Body of pancreas (tissue), 4 donors: ENCODE measurements at regions not wholly inside any gene's neighbourhood (a gene's known extent, or its start where the extent isn't known, plus 50 kb on each side); places are given as distances from the start of the nearest gene placed in this dataset.

Experiments used
- ATAC-seq: fragments of 150-250 bp; one replicate; pipeline ENCODE4 v1.9.1; 2016
- DNase-seq, 4 donors: peaks; one replicate each; pipeline ENCODE4 v3.0.0-alpha.2; 2019
- H3K27ac ChIP-seq, 4 donors: fragments of 200-600 bp; sonication (generic); 1 replicate in 3 of 4; 2 replicates in 1 of 4; pipeline versions ENCODE4 v1.5.1 to v1.6.1; 2016 to 2019; ENCODE audit warnings: mild to moderate bottlenecking in 1 of 4, mixed read lengths in 1 of 4, moderate library complexity in 1 of 4
- H3K27me3 ChIP-seq, 2 donors: fragments of 200-600 bp; sonication (generic); one replicate each; pipeline ENCODE4 v1.6.0; 2016; ENCODE audit warnings: mild to moderate bottlenecking in 1 of 2
- H3K36me3 ChIP-seq, 2 donors: fragments of 200-600 bp; sonication (generic); replicated peaks in 1 of 2; 2 replicates each; pipeline ENCODE4 v1.5.1; 2016; ENCODE audit warnings: low read depth in 2 of 2; ENCODE audit not compliant: insufficient read depth in 1 of 2
- H3K4me1 ChIP-seq: fragments of 200-600 bp; sonication (generic); one replicate; pipeline ENCODE4 v1.6.0; 2016
- H3K4me3 ChIP-seq, 2 donors: fragments of 200-600 bp; sonication (generic); 1 replicate in 1 of 2; 2 replicates in 1 of 2; pipeline ENCODE4 v1.5.1; 2016 to 2019
- H3K9me3 ChIP-seq, 3 donors: fragments of 200-600 bp; sonication (generic); 1 replicate in 2 of 3; 2 replicates in 1 of 3; pipeline ENCODE4 v1.5.1; 2016
- CTCF ChIP-seq, 7 experiments: fragments of 450-650 bp in 4 of 7; fragments of 200-600 bp in 3 of 7; sonication (generic) in 3 of 7; IDR thresholded peaks; one replicate each; pipeline ENCODE4 v1.5.1; 2016 to 2019; ENCODE audit warnings: antibody characterized with exemption in 7 of 7
- POLR2A ChIP-seq, 3 donors: fragments of 450-650 bp; IDR thresholded peaks; one replicate each; pipeline ENCODE4 v1.6.1; 2016; ENCODE audit warnings: antibody characterized with exemption in 3 of 3, mild to moderate bottlenecking in 2 of 3
- WGBS, 2 donors: methylation state at CpG; one replicate each; pipeline ENCODE4 v1.1.5; 2017; 5-methylcytosine and 5-hydroxymethylcytosine counted together
- intact Hi-C: fragments of 100-400 bp; cut with DNase I; formaldehyde crosslinking; loops from one replicate; pipeline ENCODE4 v1.15.1; 2023

GRCh38 chr7:1361016-1361755, 98.1 kb downstream of the MICALL2 start:
- no peak for TF ChIP-seq POLR2A (IDR thresholded peaks at IDR 0.05)
- TF ChIP-seq CTCF (IDR thresholded peaks at IDR 0.05), result no peak
- DNase-seq (no peak), ATAC-seq (no peak)
- H3K9me3 ChIP-seq, result peaks cover 0 to 8% (median 0%) of the 10 kb centered on the region in 3 donors
- H3K4me1 ChIP-seq, result no peaks in the 10 kb centered on the region
- H3K27me3 ChIP-seq, result no peaks in the 10 kb centered on the region
- H3K27ac ChIP-seq, result no peak overlapping the region
- H3K4me3 ChIP-seq, result no peak overlapping the region
- H3K36me3 ChIP-seq, result no peaks in the 10 kb centered on the region
- intact Hi-C loops, result no loop called here
- 53 to 76% methylated on average over 5 to 14 of the region's 14 CpGs for WGBS, 2 donors

- H3K27me3 ChIP-seq, result no peaks in the 10 kb centered on the region
- intact Hi-C loops, result no loop called here
- no peak for ATAC-seq
These were observed 97.5 kb downstream of the MICALL2 start for GRCh38 chr7:1361756-1362125.

GRCh38 chr7:1362301-1362700, 97.0 kb downstream of the MICALL2 start:
- ATAC-seq, result no peak
- no peaks in the 10 kb centered on the region for H3K27me3 ChIP-seq
- WGBS, 2 donors, result 59 to 65% methylated on average over 6 to 12 of the region's 12 CpGs

More at GRCh38 chr7:1361756-1362125, 97.5 kb downstream of the MICALL2 start:
- no peak overlapping the region for H3K27ac ChIP-seq
- 0 to 33% methylated on average over 3 to 13 of the region's 13 CpGs for whole genome bisulfite sequencing, 2 donors
- peaks cover 0 to 8% (median 0%) of the 10 kb centered on the region in 3 donors for H3K9me3 ChIP-seq
- H3K4me3 ChIP-seq, result no peak overlapping the region
- DNase-seq, result no peak
- H3K36me3 ChIP-seq, result no peaks in the 10 kb centered on the region
- H3K4me1 ChIP-seq, result no peaks in the 10 kb centered on the region
- no peak for TF ChIP-seq POLR2A (IDR thresholded peaks at IDR 0.05)
- no peak for TF ChIP-seq CTCF (IDR thresholded peaks at IDR 0.05)

GRCh38 chr7:1364068-1364905, 95.0 kb downstream of the MICALL2 start:
- H3K27ac ChIP-seq, result no peak overlapping the region
- WGBS, 2 donors, result 51 to 56% methylated on average over 18 to 36 of the region's 36 CpGs
- H3K4me1 ChIP-seq, result no peaks in the 10 kb centered on the region
- TF ChIP-seq CTCF (IDR thresholded peaks at IDR 0.05) (no peak), POLR2A (IDR thresholded peaks at IDR 0.05) (no peak)
- DNase-seq (no peak), ATAC-seq (peak; percentile 9)
- peaks cover 0 to 8% (median 0%) of the 10 kb centered on the region in 3 donors for H3K9me3 ChIP-seq
- no peak overlapping the region for H3K4me3 ChIP-seq
- no peaks in the 10 kb centered on the region for H3K36me3 ChIP-seq
- intact Hi-C loops, result no loop called here
- H3K27me3 ChIP-seq, result peaks cover 0 to 11% of the 10 kb centered on the region in 2 donors

More at GRCh38 chr7:1362301-1362700, 97.0 kb downstream of the MICALL2 start:
- no peaks in the 10 kb centered on the region for H3K36me3 ChIP-seq
- no peak overlapping the region for H3K27ac ChIP-seq
- intact Hi-C loops, result no loop called here
- TF ChIP-seq CTCF (IDR thresholded peaks at IDR 0.05) (no peak), POLR2A (IDR thresholded peaks at IDR 0.05) (no peak)
- H3K9me3 ChIP-seq, result peaks cover 0 to 8% (median 0%) of the 10 kb centered on the region in 3 donors
- no peaks in the 10 kb centered on the region for H3K4me1 ChIP-seq
- DNase-seq, result no peak
- H3K4me3 ChIP-seq, result no peak overlapping the region
